ENCODE measurements at regions not wholly inside any gene's neighbourhood (a gene's known extent, or its start where the extent isn't known, plus 50 kb on each side); places are given as distances from the start of the nearest gene placed in this dataset.
"Not testable (repeated sequence)": the region's sequence is repeated elsewhere in the genome, so short reads cannot be mapped to it uniquely, and the experiment has no call there.

- Mint-ChIP-seq H3K36me3 (ENCODE audit: low read depth) (no peaks in the 10 kb centered on the region), H3K4me1 (ENCODE audit: low read depth) (no peaks in the 10 kb centered on the region), H3K9me3 (no peaks in the 10 kb centered on the region), H3K27me3 (ENCODE audit: low read depth) (no peaks in the 10 kb centered on the region), H3K27ac (no peak overlapping the region), H3K4me3 (ENCODE audit: low read depth) (no peak overlapping the region)
- no peak for DNase-seq (ENCODE audit: low spot score)
- intact Hi-C loops (cut with micrococcal nuclease) = no loop called here
Observed at GRCh38 chr4:181853881-181854511, 389.2 kb upstream of the TENM3 start.

DNA sequence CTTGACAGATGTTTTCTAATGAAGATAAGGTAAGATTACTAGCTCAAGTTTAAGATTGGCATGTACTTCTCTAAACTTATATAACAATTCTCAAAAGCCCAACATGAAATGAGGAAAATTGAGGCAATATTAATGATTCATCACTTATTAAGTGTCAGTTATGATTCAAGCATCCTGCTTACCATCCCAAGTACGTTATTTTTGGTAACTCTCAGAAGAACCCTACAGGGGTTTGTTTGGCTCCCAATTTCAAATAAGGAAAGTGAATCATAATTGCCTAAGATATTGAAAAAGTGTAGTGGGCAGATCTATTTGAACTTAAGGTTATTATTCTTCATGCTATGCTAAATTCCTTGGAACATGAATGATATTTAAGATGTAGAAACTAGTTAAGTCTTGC lies 387.9 kb upstream of the TENM3 start:
- H3K27me3 Mint-ChIP-seq (ENCODE audit: low read depth) = no peaks in the 10 kb centered on the region
- no peaks in the 10 kb centered on the region for H3K4me1 Mint-ChIP-seq (ENCODE audit: low read depth)
- no peaks in the 10 kb centered on the region for H3K36me3 Mint-ChIP-seq (ENCODE audit: low read depth)
- H3K27ac Mint-ChIP-seq = no peak overlapping the region
- H3K4me3 Mint-ChIP-seq (ENCODE audit: low read depth) = no peak overlapping the region
- intact Hi-C loops (cut with micrococcal nuclease) = no loop called here
- H3K9me3 Mint-ChIP-seq = no peaks in the 10 kb centered on the region
- no peak for DNase-seq (ENCODE audit: low spot score)

- intact Hi-C loops (cut with micrococcal nuclease); H3K27ac Mint-ChIP-seq; H3K27me3 Mint-ChIP-seq (ENCODE audit: low read depth); H3K4me3 Mint-ChIP-seq (ENCODE audit: low read depth); H3K9me3 Mint-ChIP-seq; H3K36me3 Mint-ChIP-seq (ENCODE audit: low read depth); H3K4me1 Mint-ChIP-seq (ENCODE audit: low read depth); DNase-seq (ENCODE audit: low spot score): not testable (repeated sequence)
Observed at GRCh38 chr4:181857471-181857870, 385.7 kb upstream of the TENM3 start.

DNA sequence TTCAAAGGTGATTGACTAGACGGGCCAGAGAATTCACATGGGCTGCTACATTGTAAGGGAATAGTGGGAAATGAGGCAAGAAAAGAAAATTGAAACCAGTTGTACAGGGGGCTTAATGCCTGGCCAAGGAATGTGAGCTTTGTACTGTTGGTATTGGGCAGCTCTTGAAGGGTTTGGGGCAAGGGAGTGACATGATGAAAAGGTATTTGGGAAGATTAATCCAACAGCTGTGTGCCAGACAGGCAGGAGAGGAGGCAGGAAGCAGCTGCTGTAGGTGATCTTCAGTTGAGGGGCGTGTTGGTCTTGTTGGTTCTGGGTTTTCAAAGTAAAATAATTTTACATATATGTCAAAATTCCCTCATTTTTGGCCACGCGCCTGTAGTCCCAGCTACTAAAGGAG lies 384.5 kb upstream of the TENM3 start:
- no peaks in the 10 kb centered on the region for H3K9me3 Mint-ChIP-seq
- intact Hi-C loops (cut with micrococcal nuclease) = no loop called here

GRCh38 chr4:181859439-181859838 lies 383.8 kb upstream of the TENM3 start:
- H3K4me3 Mint-ChIP-seq (ENCODE audit: low read depth) = no peak overlapping the region
- no peaks in the 10 kb centered on the region for H3K4me1 Mint-ChIP-seq (ENCODE audit: low read depth)
- no peaks in the 10 kb centered on the region for H3K27me3 Mint-ChIP-seq (ENCODE audit: low read depth)
- H3K27ac Mint-ChIP-seq = no peak overlapping the region
- intact Hi-C loops (cut with micrococcal nuclease) = no loop called here
- no peaks in the 10 kb centered on the region for H3K9me3 Mint-ChIP-seq
- H3K36me3 Mint-ChIP-seq (ENCODE audit: low read depth) = no peaks in the 10 kb centered on the region
- DNase-seq (ENCODE audit: low spot score) = no peak

More for the DNA sequence above, 384.5 kb upstream of the TENM3 start:
- DNase-seq (ENCODE audit: low spot score) = no peak
- no peak overlapping the region for H3K27ac Mint-ChIP-seq
- no peaks in the 10 kb centered on the region for H3K36me3 Mint-ChIP-seq (ENCODE audit: low read depth)
- no peaks in the 10 kb centered on the region for H3K27me3 Mint-ChIP-seq (ENCODE audit: low read depth)
- H3K4me3 Mint-ChIP-seq (ENCODE audit: low read depth) = no peak overlapping the region
- no peaks in the 10 kb centered on the region for H3K4me1 Mint-ChIP-seq (ENCODE audit: low read depth)

DNA sequence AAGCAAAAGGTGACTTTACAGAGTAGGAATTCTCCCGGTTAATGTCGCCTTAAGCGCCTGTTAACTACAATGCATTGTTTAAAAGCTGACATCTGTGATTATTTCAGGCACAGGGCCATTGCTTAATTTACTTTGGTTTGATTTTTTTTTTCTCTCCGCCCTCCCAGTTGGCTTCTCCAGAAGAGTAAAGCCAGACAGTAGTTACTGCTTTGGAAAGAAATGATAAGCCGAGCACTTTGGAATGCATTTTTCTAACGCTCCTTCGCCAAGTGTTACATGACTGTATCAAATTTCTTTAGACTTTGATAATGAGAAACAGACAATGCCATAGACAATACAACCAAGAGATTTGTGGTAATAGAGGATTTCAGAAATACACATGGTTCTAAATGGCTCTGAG lies 383.0 kb upstream of the TENM3 start:
- intact Hi-C loops (cut with micrococcal nuclease) = no loop called here
- DNase-seq (ENCODE audit: low spot score) = no peak
- Mint-ChIP-seq H3K36me3 (ENCODE audit: low read depth) (no peaks in the 10 kb centered on the region), H3K27me3 (ENCODE audit: low read depth) (no peaks in the 10 kb centered on the region), H3K4me3 (ENCODE audit: low read depth) (no peak overlapping the region), H3K4me1 (ENCODE audit: low read depth) (no peaks in the 10 kb centered on the region), H3K27ac (no peak overlapping the region), H3K9me3 (no peaks in the 10 kb centered on the region)

DNA sequence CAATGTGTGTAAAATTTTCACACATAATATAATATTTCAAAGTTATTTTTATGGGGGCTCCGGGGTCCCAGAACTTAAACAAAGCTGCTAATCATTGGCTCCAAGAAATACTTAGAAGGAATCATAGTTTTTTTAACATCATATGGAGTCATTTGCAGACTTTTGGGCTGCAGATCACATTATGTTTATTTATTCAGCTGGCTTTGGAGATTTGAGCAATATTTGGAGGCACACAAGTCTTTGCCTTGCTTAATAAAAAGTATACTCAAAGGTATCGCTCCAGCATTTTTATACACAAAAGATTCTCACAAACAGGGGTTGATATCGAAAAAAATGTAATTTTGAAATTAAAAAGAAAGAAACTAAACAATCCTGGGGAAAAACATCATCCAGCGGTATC lies 382.5 kb upstream of the TENM3 start:
- H3K27ac Mint-ChIP-seq = no peak overlapping the region
- H3K4me3 Mint-ChIP-seq (ENCODE audit: low read depth) = no peak overlapping the region
- H3K4me1 Mint-ChIP-seq (ENCODE audit: low read depth) = no peaks in the 10 kb centered on the region
- no peaks in the 10 kb centered on the region for H3K36me3 Mint-ChIP-seq (ENCODE audit: low read depth)
- H3K9me3 Mint-ChIP-seq = no peaks in the 10 kb centered on the region
- no peaks in the 10 kb centered on the region for H3K27me3 Mint-ChIP-seq (ENCODE audit: low read depth)
- no peak for DNase-seq (ENCODE audit: low spot score)
- intact Hi-C loops (cut with micrococcal nuclease) = no loop called here

GRCh38 chr4:181863856-181864255 lies 379.3 kb upstream of the TENM3 start:
- no peaks in the 10 kb centered on the region for H3K4me1 Mint-ChIP-seq (ENCODE audit: low read depth)
- H3K36me3 Mint-ChIP-seq (ENCODE audit: low read depth) = no peaks in the 10 kb centered on the region
- no peak for DNase-seq (ENCODE audit: low spot score)
- H3K27me3 Mint-ChIP-seq (ENCODE audit: low read depth) = no peaks in the 10 kb centered on the region
- no peak overlapping the region for H3K27ac Mint-ChIP-seq
- intact Hi-C loops (cut with micrococcal nuclease) = no loop called here
- H3K4me3 Mint-ChIP-seq (ENCODE audit: low read depth) = no peak overlapping the region
- H3K9me3 Mint-ChIP-seq = no peaks in the 10 kb centered on the region

GRCh38 chr4:181870326-181870725 lies 372.9 kb upstream of the TENM3 start:
- no peak for DNase-seq (ENCODE audit: low spot score)
- Mint-ChIP-seq H3K36me3 (ENCODE audit: low read depth) (no peaks in the 10 kb centered on the region), H3K27me3 (ENCODE audit: low read depth) (no peaks in the 10 kb centered on the region), H3K27ac (no peak overlapping the region), H3K4me3 (ENCODE audit: low read depth) (no peak overlapping the region), H3K9me3 (no peaks in the 10 kb centered on the region), H3K4me1 (ENCODE audit: low read depth) (no peaks in the 10 kb centered on the region)
- intact Hi-C loops (cut with micrococcal nuclease) = no loop called here

DNA sequence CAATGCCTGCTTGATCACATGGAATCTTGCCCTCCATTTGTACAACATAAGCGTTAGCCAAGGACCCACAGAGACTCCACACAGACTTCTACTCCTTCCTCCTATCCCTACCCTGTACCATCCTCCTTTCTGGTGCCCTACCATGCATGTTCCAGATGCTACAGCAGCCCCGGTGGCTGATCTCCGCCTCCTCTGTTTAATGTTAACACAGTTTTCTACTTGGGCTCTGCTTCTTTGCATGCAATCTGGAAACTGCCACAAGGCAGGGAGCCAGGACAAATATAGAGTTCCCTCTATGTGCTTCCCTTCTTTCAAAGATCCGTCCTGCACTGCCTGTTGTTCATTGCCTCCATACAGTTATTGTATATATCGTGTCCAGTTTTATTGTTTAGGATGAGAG lies 368.6 kb upstream of the TENM3 start:
- DNase-seq (ENCODE audit: low spot score) = no peak
- Mint-ChIP-seq H3K9me3 (no peaks in the 10 kb centered on the region), H3K4me3 (ENCODE audit: low read depth) (no peak overlapping the region), H3K27me3 (ENCODE audit: low read depth) (no peaks in the 10 kb centered on the region), H3K27ac (no peak overlapping the region), H3K36me3 (ENCODE audit: low read depth) (no peaks in the 10 kb centered on the region), H3K4me1 (ENCODE audit: low read depth) (no peaks in the 10 kb centered on the region)
- intact Hi-C loops (cut with micrococcal nuclease) = no loop called here

- no peaks in the 10 kb centered on the region for H3K36me3 Mint-ChIP-seq (ENCODE audit: low read depth)
Observed at GRCh38 chr4:181877329-181877848, 365.8 kb upstream of the TENM3 start.

DNA sequence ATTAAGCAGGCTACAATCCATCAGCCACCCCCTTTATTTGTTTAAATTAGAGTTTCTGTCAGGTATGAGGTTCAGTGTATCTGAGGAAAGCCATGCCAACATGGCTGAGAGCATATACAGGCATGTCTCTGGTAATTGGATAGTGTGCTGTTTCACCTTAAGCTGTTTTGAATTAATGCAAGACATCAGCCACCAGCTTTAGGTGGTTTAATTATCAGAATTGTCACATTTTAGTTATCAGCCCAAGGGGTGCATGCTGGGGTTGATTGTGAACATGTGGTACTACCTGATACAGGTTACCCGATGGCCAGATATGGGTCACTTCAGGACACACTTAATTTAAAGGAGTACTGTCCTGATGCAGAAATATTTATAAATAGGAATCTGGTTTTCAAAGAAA lies 353.2 kb upstream of the TENM3 start:
- intact Hi-C loops (cut with micrococcal nuclease) = no loop called here
- no peaks in the 10 kb centered on the region for H3K27me3 Mint-ChIP-seq (ENCODE audit: low read depth)
- no peak for DNase-seq (ENCODE audit: low spot score)
- no peaks in the 10 kb centered on the region for H3K4me1 Mint-ChIP-seq (ENCODE audit: low read depth)
- H3K4me3 Mint-ChIP-seq (ENCODE audit: low read depth) = no peak overlapping the region
- peaks cover 4% of the 10 kb centered on the region for H3K9me3 Mint-ChIP-seq
- no peak overlapping the region for H3K27ac Mint-ChIP-seq
- H3K36me3 Mint-ChIP-seq (ENCODE audit: low read depth) = no peaks in the 10 kb centered on the region

More at GRCh38 chr4:181877329-181877848, 365.8 kb upstream of the TENM3 start:
- H3K4me1 Mint-ChIP-seq (ENCODE audit: low read depth) = no peaks in the 10 kb centered on the region
- H3K4me3 Mint-ChIP-seq (ENCODE audit: low read depth) = no peak overlapping the region
- intact Hi-C loops (cut with micrococcal nuclease) = no loop called here
- DNase-seq (ENCODE audit: low spot score) = no peak
- H3K27me3 Mint-ChIP-seq (ENCODE audit: low read depth) = no peaks in the 10 kb centered on the region
- no peaks in the 10 kb centered on the region for H3K9me3 Mint-ChIP-seq
- H3K27ac Mint-ChIP-seq = no peak overlapping the region

DNA sequence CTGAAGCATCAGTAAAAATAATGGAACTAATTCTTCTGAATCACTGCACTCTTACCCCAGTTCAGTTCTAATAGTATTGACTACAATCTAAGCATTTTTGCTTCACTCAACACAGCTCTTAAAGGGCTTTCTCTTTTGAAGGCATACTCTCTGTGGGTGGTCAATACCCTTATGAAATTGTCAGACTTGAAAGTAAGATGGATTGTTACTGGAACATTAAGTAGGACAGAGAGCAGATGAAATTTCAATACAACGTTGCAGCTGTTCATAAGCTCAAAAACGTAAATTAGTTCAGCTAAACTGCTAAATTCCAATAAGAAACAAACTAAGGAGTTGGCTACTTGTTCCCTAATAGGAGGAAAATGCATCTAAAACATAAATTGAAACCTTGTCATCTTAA lies 352.3 kb upstream of the TENM3 start:
- no peaks in the 10 kb centered on the region for H3K27me3 Mint-ChIP-seq (ENCODE audit: low read depth)
- no peak overlapping the region for H3K27ac Mint-ChIP-seq
- intact Hi-C loops (cut with micrococcal nuclease) = no loop called here
- H3K9me3 Mint-ChIP-seq = peaks cover 7% of the 10 kb centered on the region
- no peak for DNase-seq (ENCODE audit: low spot score)
- no peaks in the 10 kb centered on the region for H3K4me1 Mint-ChIP-seq (ENCODE audit: low read depth)
- no peaks in the 10 kb centered on the region for H3K36me3 Mint-ChIP-seq (ENCODE audit: low read depth)
- H3K4me3 Mint-ChIP-seq (ENCODE audit: low read depth) = no peak overlapping the region

- DNase-seq (ENCODE audit: low spot score) = no peak
- intact Hi-C loops (cut with micrococcal nuclease) = no loop called here
- H3K27me3 Mint-ChIP-seq (ENCODE audit: low read depth) = no peaks in the 10 kb centered on the region
- H3K9me3 Mint-ChIP-seq = peaks cover 18% of the 10 kb centered on the region
- H3K27ac Mint-ChIP-seq = no peak overlapping the region
- no peaks in the 10 kb centered on the region for H3K36me3 Mint-ChIP-seq (ENCODE audit: low read depth)
- no peak overlapping the region for H3K4me3 Mint-ChIP-seq (ENCODE audit: low read depth)
- no peaks in the 10 kb centered on the region for H3K4me1 Mint-ChIP-seq (ENCODE audit: low read depth)
Observed at GRCh38 chr4:181896614-181897013, 346.6 kb upstream of the TENM3 start.

Data from activated T-helper 2 cell treated with anti-CD3 and anti-CD28 coated beads, Interferon-gamma antibody, Interleukin-2, Interleukin-4, amounts not matched to agents 10 μg/mL and 5 μg/mL and 100 μg/mL, durations not matched to agents 14 hours and 24 hours and 36 hours (primary cell).